ENCODE measurements at regions not wholly inside any gene's neighbourhood (a gene's known extent, or its start where the extent isn't known, plus 50 kb on each side); places are given as distances from the start of the nearest gene placed in this dataset.

DNA sequence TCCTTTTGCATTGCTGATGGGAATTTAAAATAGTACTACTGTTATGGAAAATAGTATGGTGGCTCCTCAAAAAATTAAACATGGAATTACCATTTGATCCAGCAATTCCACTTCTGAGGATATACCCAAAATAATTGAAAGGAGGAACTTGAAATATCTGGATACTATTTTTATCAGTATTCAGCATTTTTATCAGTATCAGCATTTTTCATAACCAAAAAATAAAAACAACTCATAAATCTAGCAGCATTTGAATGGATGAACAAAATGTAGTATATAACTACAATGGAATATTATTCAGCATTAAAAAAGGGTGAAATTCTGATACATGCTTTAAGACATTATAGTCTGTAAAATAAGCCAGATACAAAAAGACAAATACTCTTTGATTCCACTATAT is 763.4 kb upstream of the MAN1A1 start:
- TF ChIP-seq, protein P1, sequence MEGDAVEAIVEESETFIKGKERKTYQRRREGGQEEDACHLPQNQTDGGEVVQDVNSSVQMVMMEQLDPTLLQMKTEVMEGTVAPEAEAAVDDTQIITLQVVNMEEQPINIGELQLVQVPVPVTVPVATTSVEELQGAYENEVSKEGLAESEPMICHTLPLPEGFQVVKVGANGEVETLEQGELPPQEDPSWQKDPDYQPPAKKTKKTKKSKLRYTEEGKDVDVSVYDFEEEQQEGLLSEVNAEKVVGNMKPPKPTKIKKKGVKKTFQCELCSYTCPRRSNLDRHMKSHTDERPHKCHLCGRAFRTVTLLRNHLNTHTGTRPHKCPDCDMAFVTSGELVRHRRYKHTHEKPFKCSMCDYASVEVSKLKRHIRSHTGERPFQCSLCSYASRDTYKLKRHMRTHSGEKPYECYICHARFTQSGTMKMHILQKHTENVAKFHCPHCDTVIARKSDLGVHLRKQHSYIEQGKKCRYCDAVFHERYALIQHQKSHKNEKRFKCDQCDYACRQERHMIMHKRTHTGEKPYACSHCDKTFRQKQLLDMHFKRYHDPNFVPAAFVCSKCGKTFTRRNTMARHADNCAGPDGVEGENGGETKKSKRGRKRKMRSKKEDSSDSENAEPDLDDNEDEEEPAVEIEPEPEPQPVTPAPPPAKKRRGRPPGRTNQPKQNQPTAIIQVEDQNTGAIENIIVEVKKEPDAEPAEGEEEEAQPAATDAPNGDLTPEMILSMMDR (IDR thresholded peaks at IDR 0.05) = no peak
- no peak for TF ChIP-seq POLR2A (IDR thresholded peaks at IDR 0.05)

All from lower leg skin (tissue), 3 donors.